HL-60 (cell line): ENCODE measurements at regions not wholly inside any gene's neighbourhood (a gene's known extent, or its start where the extent isn't known, plus 50 kb on each side); places are given as distances from the start of the nearest gene placed in this dataset.

Source experiments
- CTCF ChIP-seq: IDR thresholded peaks from one replicate; pipeline ENCODE4 v1.5.1; 2011; ENCODE audit warnings: low read length, control low read depth, inconsistent platforms; ENCODE audit not compliant: insufficient read depth
- GABPA ChIP-seq: IDR thresholded peaks from 2 replicates; pipeline ENCODE4 v1.6.1; 2012; ENCODE audit warnings: low read depth
- POLR2AphosphoS5 ChIP-seq: IDR thresholded peaks from 2 replicates; pipeline ENCODE4 v1.6.1; 2012; ENCODE audit warnings: low read depth
- REST ChIP-seq: IDR thresholded peaks from 2 replicates; pipeline ENCODE4 v1.6.1; 2012; ENCODE audit warnings: low read depth; ENCODE audit not compliant: insufficient replicate concordance

GRCh38 chr4:177080388-177080787, 229.3 kb upstream of the NEIL3 start:
- TF ChIP-seq CTCF (no peak), POLR2AphosphoS5 (no peak), REST (no peak), GABPA (no peak)
